ENCODE measurements at regions not wholly inside any gene's neighbourhood (a gene's known extent, or its start where the extent isn't known, plus 50 kb on each side); places are given as distances from the start of the nearest gene placed in this dataset.

GRCh38 chr6:101230866-101231265 is 162.6 kb upstream of the GRIK2 start:
- no peak for FAIRE-seq

GRCh38 chr6:101231606-101232235 is 161.8 kb upstream of the GRIK2 start:
- FAIRE-seq, result no peak

DNA sequence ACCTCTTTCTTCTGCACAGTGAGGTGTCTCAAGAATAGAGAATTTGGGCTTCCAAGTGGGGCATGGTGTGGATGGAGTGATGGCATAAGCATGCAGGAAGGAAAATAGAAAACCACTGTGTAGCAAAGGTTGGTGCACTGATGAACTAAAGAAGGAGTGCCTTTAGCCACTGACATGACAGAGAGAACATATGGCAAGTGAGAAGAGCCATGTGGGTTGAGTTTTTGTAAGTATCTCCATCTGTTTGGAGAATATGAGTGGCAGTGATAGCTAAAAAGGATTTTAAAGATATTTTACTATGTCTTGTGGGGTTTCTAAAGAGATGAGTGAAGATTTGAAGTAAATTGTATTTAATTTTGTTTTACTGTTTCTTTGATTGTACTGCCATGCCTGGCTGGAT is 160.5 kb upstream of the GRIK2 start:
- FAIRE-seq, result no peak

DNA sequence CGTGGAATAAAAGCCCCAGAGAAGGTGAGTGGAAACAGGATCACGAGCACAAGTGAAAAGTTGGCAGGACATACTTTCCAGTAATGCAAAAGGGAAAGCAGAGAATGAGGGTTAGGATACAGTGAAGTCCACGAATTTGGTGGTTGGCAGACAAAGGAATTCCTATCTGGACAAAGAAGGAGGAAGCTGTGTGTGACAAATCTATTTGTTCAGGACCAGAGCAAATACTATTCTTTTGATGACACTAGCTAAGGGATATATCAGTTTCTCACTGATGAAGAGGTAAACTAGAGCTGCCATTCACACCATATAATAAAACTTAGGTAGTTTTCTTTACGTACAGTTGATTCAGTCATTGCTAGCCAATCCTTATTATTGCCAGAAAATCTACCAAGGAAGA is 156.8 kb upstream of the GRIK2 start:
- no peak for FAIRE-seq

GRCh38 chr6:101241442-101241841 is 152.1 kb upstream of the GRIK2 start:
- FAIRE-seq, result no peak

DNA sequence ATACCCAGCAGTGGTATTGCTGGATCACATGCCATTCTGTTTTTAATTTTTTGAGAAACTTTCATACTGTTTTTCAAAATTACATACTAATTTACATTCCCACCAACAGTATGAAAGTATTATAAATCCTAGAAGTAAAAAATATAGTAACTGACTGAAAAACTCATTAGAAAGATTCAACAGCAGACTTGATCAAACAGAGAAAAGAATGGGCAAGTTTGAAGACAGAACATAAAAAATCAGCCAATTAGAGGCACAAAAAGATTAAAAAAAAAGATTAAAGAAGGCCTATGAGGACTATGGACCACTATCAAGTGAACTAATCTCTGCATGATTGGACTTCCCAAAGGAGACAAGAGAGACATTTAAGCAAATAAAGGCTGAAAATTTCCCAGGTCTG is 144.0 kb upstream of the GRIK2 start:
- FAIRE-seq, result no peak

DNA sequence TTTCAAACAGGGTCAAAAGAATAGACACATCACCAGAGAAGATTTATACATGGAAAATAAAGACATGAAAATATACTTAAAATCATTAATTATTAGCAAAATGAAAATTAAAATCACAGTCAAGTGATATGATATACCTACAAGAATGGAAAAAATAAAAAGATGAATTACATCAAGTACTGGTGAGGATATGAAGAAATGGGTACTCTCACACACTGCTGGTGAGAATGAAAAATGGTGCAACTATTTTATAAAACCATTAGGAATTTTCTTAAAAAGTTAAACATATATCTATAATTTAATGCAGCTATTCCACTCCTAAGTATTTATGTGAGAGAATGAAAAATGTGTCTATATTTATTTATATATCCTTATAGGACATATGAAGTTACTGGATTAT is 136.3 kb upstream of the GRIK2 start:
- no peak for FAIRE-seq

DNA sequence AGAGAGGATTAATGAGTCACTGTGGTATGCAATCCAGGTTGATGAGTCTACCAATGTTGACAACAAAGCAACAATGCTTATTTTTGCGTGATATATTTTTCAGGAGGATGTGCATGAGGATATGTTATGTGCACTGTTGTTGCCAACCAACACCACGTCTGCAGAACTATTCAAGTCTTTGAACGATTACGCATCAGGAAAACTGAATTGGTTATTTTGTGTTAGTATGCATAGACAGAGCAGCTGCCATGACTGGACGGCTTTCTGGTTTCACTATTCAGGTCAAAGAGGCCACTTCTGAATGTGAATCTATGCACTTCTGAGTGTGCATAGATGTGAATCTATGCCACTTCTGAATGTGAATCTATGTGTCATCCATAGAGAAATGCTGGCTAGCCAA is 134.0 kb upstream of the GRIK2 start:
- no peak for FAIRE-seq

DNA sequence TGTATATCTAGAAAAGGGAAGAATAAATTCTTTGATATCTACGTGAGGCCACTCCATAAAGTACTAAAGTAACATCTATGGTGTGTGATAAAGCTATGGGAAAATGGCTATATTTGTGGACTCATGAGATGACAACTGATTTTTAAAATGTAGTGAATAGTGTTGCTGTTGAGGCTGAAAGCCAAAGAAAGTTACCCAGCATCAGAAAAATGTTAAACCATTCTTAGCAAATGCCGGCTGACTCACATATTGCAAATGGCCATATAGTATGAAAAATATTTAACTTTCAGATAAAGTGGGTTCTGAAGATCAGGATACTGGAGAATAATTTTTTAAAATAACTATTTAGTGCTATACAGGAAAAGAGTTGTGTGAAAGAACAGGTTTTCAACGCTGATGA is 129.9 kb upstream of the GRIK2 start:
- no peak for FAIRE-seq

DNA sequence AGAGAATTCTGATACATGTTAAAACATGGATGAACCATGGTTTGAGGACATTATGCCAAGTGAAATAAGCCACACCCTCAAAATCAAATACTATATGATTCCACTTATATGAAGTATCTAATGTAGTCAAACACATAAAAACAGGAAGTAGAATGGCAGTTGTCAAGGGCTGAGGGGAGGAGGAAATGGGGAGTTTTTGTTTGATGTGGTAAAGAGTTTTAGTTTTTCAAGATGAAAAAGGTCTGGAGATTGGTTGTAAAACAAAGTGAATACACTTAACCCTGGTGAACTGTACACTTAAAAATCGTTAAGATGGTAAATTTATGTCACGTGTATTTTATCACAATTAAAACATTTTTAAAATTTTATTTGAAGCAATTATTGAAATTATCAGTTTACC is 127.4 kb upstream of the GRIK2 start:
- no peak for FAIRE-seq

DNA sequence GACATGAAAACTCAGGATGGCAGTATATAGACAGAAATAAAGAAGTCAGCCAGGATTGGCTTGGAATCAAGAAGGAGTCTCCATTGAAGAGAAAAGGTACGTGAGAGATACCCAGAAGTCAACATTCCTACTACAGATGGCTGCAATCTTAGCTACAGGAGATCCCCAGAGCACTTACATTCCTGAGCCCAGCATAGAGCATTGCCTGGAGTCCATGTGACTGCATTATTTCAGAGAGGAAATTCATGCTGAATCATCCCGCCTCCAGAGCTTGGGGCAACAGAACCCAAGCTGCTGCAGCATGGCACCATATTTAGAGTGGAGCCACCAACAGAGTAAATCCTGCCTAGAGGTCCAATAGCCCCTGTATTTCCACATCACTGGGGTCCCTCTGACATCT is 125.0 kb upstream of the GRIK2 start:
- no peak for FAIRE-seq

- no peak for FAIRE-seq
Measured at GRCh38 chr6:101275251-101275650, 118.3 kb upstream of the GRIK2 start.

DNA sequence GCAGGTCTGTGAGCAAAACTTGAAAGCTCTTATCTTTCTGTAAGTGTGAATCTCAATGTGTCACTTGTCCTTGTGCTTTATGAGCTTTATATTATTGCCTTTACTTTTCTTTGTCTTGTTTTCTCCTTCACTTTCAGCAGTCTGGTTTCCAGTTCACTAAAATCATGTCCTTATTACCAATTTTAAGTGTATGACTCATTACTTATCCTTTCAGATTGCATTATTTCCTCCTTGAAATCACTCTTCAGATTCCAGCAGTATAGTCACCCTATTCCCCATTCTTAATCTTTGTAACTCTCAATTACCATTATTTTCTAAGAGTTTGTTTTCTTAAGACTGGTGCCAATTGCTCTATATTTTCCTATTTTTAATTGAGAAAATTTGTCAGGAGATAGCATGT is 117.4 kb upstream of the GRIK2 start:
- no peak for FAIRE-seq

- no peak for FAIRE-seq
Measured at GRCh38 chr6:101279410-101279809, 114.1 kb upstream of the GRIK2 start.

GRCh38 chr6:101281266-101281665 is 112.2 kb upstream of the GRIK2 start:
- no peak for FAIRE-seq

DNA sequence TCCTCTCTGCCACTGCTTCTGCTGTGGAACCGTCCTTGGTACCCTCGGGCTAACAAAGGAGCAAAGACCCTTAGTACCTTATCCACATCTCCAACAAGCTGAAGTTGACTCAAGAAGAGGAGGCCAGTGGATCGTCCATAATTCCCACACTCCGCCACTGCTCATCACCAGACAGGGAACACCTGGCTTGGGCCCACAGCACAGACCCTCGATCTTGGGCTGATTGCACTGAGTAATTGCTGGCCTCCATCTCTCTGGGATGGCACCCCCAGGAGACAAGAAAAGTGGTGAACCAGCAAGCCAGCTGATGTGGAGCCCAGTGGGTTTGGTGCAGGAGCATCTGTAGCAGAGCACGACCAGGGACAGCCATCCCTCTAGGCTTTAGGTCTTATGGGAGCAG is 109.4 kb upstream of the GRIK2 start:
- no peak for FAIRE-seq

GRCh38 chr6:101286146-101286545 is 107.4 kb upstream of the GRIK2 start:
- FAIRE-seq, result no peak

DNA sequence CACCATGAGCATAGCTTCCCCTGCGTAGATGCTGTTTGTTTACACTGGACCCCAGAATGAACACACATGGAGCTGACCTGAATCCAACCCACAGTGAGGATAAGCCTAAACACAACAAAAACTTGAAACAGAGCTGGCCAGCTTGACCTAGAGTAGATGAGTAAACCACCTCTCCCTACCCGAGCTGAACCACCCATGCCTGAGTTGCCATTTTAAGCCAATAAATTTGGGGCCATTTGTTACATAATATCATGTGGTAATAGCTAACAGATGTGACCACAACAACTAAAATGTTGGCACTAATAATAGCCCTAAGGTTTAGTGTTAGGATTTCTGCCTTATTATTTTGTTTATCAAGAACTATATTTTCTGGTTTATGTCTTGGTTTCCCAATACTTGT is 103.2 kb upstream of the GRIK2 start:
- no peak for FAIRE-seq

DNA sequence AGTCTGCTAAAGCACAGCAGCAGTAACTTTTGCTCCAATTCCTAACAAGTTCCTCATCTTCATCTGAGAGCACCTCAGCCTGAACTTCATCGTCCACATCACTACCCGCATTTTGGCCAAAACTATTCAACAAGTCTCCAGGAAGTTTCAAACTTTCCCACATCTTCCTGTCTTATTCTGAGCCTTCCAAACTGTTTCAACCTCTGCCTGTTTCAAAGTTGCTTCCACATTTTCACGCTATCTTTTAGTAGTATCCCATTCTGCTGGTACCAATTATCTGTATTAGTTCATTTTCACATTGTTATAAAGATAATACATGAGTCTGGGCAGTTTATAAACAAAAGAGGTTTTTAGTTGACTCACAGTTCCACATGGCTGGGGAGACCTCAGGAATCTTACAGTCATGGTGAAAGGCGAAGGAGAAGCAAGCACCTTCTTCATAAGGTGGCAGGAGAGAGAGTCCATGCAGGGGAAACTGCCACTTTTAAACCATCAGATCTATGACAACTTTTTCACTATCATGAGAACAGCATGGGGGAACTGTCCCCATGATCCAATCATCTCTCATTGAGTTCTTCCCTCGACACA is 99.4 kb upstream of the GRIK2 start:
- FAIRE-seq, result no peak

DNA sequence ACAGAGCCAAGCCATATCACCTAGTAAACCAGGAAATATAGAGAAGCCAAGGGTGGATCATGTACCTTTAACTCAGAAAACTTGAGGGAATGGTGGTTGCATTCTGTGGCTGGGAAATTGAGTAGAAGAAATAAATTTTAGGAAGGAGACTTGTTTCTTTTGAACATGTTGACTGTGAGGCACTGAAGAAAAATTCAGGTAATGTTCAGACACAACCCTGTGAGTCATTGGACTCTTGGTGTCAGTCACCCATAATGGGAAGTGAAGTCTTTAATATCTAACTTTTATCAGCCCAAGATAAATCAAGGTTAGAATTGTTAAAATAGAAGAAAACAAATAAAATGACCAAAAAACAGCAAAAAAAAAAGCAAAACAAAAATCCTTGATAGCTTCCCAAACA is 98.8 kb upstream of the GRIK2 start:
- no peak for FAIRE-seq

DNA sequence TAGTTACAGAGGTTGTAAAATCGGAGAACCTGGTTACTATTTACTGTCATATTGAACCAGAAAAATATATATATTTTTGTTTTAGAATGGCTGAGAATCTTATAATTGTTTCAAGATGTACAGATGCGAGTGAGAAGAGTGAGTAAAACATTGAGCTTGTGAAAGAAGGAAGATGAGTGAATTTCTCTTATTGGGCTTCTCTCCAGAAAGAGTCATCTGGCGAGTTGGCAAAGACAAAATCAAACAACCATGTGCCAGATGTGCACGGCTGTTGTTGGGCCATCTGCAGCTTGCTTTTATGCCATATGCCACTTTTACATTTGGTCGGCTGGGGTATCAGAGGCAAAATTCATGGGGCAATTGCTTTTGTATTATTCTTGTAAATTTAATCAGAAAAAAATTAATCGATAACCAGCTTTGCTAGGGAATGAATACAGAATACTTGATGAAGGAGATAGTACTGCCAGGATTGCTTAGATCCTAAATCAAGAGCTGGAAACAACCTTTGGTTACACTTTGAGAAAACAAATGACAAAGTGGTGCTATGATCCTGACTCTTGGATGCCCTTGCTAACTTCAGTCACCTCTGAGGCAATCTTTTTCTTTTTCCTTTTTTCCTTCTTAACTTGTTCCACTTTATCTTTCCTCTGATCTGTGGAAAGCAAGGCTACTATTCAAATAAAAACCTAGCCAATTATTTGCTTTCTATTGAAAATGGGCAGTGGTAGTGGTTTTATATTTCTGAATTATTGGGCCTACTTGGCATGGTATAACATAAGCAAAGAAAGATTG is 97.1 kb upstream of the GRIK2 start:
- no peak for FAIRE-seq

DNA sequence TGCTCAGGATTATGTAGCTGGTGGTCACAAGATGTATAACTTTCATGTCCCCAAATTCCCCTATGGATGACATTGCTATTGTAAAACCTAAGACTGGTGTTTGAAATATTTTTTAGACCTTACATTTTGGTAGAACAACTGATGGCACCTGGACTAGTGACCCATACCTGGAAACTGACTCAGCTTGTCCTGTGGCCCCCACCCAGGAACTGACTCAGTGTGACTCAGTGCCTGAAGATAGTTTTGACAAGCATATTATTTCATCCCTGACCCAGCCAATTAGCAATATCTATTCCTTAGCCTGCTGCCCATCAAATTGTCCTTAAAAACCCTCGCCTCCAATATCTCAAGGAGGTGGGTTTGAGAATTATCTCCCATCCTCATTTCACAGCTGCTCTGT is 90.9 kb upstream of the GRIK2 start:
- FAIRE-seq, result no peak

DNA sequence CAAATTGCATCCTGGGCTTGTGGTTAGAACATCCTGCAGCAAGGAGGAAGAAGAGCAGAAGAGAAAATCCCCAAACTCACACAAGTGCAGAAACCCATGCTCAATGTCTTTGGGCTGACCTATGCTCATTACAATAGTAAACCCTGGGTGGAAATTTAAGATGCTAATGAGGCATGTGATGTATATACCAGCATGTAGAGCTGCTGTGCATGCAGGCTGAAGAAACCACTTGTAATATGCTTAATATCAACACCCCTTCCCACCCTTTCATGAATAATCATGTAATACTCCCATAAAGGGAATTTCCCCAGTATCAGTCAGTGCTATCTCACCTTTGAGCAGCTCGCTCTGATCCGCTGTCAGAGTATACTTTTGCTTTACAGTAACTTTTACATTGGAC is 90.0 kb upstream of the GRIK2 start:
- FAIRE-seq, result no peak

DNA sequence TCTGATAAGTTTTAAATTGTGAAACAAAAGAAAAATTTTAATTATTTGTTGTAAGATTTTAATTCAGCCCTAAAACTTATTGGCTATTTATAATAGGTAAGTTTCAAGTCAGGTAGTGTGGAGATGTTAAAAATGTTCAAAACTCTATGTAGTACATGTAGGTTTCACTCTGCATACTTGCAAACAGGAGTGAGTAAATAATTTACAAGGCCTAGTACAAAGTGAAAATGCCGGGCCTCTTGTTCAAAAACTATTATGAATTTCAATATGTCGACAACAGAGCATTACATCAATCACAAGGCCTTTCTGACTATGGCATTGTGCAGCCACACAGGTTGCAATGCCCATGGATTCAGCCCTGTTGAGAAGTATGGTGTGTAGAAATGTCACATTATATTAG is 80.9 kb upstream of the GRIK2 start:
- FAIRE-seq, result no peak

- FAIRE-seq, result no peak
Measured at GRCh38 chr6:101322921-101323320, 70.6 kb upstream of the GRIK2 start.
